Cerebellar nuclear complex (tissue), 1 donor: ENCODE measurements at regions not wholly inside any gene's neighbourhood (a gene's known extent, or its start where the extent isn't known, plus 50 kb on each side); places are given as distances from the start of the nearest gene placed in this dataset.
"Not testable (repeated sequence)": the region's sequence is repeated elsewhere in the genome, so short reads cannot be mapped to it uniquely, and the experiment has no call there.

Experiments used
- DNase-seq, 2 experiments: peaks; one replicate each; lab custom pipeline; 2025; lab: John Stamatoyannopoulos, UW

DNA sequence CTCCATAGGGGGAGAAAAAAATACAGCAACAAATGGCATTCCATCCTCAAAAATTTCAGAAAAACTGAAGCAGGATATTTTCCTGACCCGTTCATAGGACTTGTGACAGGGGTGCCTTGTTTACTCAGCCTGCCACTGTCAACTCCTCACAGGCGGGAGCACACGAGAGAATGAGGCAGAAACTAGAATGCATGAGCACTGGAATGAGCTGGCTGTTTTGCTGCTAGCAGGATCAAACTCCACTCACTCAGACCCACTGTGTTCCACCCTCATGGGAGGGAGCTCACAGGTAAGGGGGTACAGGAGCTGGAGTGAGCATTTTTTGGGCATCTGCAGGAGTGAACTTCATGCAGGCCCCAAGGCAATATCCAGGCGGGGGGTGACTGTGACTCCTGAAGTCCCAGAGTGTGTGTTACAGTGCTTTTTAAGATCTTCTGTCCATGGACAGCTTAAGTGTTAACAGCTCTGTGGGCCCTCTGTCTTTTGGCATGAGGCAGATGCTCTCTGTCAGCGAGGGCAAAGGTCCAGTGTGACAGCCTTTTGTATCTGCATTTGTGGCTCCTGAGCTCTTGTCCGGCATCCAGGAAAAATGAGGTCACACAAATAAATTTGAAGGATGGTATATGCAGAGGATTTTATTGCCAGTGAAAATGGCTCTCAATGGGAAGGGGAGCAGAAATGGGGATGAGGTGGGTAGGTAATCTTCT is 905.7 kb upstream of the TENM4 start:
- DNase-seq = no peak

DNA sequence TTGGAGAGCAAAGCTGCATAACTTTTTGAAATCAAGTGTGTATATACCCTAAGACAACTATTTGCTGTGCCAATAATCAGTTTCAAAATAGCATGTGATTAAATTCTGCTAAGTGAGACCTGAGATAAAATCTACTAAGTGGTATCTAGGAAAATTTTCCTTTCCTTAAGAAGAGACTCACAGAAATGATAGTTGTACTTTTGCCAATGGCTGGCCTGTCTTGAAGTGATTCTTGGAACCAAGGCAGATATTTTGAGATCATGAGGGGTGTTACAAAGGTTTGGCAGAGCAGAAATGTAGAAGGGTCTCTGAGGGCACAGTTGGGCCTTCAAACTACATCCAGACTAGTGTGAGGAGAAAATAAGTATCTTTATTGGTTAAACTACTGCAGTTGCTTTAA is 902.6 kb upstream of the TENM4 start:
- no peak for DNase-seq

DNA sequence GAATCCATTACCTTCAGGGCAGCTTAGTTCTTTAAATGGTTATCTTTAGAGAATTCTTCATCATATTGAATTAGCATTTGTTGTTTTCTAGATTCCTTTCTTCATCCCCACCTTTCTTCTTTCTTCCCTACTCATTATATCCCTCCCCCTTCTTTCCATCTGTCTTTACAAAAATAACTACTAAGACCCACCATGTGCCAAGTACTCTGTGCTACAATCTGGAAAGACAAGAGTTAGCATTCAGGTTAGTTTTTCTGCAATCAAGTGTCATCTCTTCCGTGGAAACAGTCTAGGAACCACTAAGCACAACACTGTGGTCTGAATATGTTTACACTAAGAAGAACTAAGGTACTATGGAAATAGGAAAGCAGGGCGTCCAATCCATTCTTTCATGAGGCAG is 897.4 kb upstream of the TENM4 start:
- no peak for DNase-seq

DNA sequence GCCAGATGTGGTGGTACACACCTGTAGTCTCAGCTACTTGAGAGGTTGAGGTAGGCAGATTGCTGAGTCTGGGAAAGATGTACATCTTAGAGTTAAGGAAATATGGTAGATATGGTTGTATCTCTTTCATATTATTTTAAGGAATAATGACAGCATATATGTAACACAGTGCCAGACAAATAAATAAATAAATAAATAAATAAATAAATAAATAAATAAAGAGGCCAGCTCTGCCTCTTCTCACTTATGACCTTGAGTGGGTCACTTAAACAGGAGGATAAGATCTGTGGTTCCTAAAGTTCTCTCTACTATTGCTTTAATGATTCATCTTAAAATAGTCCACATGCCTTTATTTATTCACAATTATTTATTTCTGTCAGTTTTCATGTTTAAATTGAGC is 890.9 kb upstream of the TENM4 start:
- DNase-seq = no peak

DNA sequence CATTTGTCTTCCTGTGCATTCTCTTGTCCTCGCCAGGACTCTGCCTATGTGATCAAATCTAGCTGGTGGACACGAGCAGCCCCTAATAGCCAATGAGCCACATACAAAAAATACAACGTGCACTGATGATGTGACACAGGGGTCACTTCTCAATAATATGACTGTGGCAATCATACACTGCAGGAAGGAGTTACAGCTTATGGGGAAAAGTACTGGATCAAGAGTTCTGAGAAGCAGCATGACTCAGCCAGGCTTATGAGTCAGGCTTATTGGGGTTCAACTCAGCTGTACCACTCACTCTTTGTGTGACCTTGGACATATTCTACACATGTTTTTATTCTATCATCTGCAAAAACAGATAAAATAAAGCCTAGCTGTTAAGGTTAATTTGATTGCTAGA is 889.4 kb upstream of the TENM4 start:
- no peak for DNase-seq

DNA sequence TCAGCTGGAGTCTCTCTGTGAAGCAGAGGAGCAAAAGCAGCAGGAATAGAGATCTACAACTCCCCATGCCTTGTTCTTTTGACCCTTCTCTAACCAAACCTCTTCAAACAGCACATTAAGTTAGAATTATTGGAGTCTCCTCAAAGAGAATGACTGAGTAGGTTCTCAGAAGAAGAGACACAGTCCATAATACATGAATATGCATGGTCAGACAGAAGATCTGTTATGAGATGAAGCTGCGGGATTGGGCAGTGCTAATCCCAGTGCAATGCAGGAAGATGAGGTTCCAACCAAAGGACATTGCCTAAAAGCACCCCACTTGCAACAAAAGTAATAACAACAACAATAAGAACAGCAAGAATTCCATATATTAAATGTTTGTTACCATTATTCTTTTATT is 887.9 kb upstream of the TENM4 start:
- DNase-seq = no peak

DNA sequence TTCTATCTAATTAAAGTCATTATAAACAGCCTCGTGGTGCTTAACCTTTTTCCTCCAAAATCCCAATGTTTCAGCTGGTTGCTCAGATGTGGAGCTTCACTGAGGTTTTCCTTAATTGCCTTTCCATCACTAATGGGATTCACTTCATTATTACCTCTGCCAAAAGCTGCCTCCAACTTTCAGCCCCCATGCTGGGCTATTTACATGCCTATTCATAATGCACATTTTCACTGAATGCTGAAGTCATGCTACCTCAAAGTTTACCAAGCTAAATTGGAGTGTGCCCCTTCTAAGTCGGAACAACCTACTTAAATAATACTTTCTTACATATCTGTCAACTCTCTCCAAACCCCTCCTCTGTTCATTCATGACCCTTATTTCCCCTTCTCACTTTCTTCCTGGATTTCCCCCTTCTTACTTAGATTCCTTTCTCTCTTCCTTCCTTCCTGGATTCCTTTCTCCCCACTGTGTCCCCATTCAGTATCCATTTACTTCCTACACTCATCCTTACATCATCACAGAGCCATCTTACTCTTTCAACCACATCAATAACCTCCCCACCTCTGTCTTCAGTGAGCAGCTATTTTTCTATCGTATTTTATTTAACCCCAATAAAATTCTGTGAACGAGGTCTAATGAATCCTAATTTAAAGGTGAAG is 887.3 kb upstream of the TENM4 start:
- no peak for DNase-seq

DNA sequence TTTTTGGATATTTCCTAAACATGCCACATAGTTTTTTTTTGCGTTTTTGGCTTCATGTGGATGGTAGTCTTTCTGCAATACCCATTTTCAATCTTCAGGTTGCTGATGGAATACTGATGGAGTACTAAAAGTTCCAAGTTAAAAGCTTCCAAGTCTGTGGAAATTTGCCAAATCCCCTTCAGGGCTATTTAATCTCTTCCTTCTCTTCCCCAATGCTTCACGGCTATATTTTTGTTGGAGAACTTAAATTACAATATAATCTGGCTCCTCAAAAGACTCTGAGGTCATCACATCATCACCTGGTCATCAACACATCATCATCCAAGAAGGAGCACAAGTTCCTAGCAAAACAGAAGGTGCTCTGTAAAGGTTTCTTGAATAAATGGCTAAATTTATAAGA is 881.0 kb upstream of the TENM4 start:
- DNase-seq = no peak

DNA sequence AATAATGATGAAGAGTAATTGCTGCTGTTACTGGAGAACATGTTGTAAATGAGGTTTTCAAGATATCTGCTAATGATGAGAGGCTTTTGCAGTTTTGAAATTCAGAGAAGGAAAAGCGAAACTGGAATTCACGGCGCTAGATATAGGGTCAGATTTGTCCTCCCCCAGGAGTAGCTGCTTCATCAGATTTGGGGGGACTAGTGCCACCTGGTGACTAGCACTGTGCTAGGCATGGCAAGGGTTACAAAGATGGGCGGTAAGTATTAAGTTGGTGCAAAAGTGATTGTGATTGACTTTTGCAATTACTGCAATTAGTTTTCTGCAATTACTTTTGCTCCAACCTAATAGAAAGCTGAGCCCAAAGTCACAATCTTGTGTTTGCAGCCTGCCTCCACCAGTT is 879.9 kb upstream of the TENM4 start:
- DNase-seq = no peak

DNA sequence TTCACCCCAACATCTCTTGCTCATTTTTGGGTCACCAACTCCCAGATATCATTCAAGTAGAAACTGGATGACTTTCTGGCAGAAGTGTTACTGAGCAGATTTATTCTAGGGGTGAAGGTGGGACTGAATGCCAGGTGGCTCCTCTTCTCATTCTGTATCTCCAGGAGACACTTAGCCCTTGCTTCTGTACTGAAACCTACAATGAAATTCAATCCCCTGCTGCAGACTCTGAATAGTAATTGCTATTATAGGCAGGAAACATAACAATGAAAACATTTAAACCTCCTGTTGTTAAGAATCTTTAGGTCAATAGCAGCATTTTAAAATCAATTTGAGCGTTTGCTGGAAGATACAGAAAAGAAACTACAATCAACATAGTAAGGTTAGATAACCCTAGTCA is 879.4 kb upstream of the TENM4 start:
- DNase-seq = no peak

DNA sequence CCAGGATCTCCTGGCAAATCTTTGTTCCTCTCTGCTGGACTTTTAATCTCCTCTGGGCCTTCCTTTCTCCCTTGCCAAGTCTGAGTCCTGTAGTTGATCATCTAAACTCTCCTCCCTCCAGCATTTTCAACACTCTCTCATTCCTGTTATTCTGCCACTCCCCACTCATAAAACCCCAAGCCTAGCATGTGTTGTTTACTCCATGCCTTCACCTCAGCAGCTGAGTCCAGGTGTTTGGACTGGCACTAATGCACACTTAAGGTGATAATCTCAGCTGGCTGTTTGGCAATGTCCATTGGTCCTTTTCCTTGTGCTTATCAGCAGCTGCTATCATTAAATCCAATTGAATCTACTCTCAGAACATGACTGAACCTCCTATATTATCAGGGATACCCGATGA is 876.8 kb upstream of the TENM4 start:
- no peak for DNase-seq

DNA sequence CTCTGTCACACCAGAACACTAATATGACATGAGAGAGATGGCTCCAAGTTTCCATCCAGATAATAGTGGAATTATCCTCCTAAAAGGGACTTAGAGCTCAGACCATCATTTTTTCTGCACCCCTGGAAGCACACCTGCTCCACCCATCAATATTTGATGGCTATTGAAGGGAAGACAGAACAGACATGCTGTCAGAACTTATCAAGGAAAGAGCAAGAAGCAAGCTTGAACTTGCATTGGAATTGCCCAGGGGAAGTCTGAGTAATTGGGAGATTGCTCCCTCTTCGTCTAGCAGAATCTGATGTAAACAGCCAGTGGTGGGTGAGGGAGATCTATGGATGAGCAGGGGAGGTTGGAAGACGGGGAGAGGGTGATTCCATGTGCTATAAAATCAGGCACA is 874.4 kb upstream of the TENM4 start:
- no peak for DNase-seq

DNA sequence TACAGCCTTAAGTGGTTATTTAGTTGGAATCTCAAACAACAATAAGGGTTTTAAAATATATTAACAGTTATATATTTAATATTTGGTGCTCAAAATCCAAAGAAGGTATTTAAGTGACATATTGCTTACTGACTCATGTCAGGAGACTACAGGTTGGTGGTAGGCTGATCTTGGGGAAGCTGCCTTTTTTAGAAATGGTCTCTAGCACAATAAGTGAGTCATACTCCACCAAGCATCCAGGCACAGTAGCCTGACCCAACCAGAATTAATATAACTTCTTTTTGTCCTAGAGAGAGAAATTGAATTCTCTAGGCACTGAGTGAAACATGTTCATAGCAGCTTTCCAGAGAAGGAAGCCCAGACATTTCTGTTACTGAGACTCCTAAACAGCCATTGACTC is 868.5 kb upstream of the TENM4 start:
- DNase-seq = no peak

DNA sequence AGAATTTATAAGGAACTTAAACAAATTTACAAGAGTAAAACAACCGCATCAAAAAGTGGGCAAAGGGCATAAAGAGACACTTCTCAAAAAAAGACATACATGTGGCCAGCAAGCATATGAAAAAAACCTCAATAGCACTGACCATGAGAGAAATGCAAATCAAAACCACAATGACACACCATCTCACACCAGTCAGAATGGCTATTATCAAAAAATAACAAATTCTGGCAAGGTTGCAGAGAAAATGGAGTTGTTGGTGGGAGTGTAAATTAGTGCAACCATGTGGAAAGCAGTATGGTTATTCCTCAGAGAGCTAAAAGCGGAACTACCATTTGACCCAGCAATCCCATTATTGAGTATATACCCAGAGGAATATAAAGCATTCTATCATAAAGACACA is 866.8 kb upstream of the TENM4 start:
- no peak for DNase-seq

DNA sequence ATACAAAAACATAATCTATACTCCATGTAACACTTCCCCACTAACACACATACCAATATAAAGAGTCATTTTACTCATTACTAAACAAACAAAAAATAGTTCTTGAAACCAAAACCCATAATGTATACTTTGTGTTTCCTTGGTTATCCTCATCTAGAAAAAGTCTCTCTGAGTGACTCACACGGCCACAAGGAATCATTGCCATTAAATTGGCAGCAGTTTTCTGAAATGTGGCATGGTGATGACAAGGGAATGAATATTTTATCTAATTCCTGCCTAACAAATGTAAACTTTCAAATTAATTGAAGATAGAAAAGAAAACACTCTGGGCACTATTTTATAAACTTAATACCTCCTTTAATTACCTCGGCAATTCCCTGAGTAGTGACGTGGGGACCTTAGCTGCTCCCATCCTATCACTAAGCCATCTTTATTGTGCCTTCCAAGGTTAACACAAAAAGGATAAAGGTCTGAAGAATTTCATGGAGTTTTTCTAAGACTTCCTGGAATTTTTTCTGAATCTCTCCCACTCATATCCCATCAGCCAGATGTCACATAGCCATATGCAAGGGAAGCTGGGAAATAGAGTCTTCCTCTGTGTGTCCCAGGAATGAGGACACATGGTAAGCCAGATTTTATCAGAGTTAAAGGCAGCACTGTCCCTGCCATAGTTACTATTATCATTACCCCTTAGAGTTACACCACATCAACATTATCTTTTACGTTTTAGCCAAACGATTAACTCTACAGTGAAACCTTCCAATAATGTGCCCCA is 857.2 kb upstream of the TENM4 start:
- DNase-seq = no peak

DNA sequence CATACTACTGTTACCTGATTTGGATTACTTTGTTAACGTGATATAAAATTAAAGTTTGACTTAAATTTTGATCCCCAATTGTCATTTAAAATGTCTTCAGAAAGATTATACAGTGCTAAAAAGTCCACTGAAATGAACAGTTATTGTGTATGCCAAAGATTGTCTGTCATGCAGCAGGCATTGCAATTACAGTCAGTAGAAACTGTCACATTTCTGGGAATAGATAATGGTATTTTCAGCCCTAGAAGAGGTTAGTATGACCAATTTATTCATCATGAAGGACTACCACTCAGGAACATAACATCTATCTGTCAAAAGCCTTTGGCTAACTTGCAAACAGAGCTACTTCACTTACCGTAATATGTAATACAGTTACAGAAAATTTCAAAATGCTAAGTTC is 852.5 kb upstream of the TENM4 start:
- DNase-seq = no peak

DNA sequence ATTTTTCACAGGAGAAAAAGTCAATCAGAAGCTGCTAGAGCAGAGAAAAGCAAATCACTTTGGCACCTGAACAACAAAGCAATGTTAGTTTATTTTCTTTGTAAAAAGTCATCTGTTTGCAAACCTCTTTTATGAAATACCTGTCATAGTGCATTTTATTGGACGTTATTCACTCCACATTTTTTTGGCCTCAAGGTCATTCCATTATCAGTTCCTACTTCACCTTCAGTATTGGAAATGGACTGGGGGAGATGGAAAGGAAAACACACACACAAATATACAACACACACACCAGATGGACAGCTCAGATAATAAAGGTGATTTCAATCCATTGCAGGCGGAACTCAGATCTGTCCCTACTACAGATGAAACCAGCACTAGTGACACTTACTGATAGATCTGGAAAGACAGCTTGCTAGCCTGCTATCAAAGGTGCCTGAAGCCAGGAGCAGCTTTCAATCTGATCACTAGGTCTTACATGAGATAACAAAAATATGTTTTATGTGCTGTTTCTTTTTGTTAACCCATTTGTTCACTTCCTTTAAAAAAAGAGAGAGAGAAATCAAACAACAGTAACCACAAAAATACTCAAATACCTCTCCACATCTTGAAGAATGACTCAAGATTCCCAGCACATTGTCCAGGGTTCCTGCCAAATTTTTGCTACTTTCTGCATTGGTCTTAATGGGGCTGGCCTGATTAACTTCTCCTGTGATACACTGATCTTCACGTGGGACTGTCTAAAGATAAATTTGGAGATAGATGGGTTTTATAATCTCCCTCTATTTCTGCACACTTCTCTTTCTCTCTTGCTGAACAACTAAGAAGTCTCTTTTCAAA is 844.3 kb upstream of the TENM4 start:
- no peak for DNase-seq

DNA sequence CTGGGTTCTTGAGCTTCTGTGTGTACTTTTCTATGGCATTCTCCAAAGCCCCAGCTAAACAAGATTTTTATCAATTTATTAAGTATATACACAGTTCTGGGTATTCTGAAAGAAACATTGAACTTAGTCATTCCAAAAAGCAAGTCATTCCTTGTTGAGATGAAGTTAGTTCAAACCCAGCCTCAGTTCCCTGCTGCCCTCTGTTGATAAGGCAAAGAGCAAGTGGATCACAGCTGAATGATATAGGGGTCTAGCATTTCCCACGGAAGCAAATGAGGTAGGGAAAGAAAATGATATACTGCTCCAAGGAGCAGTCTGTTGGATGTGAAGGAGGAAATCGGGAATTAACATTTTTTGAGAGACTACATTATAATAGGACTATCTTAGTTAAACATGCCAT is 841.8 kb upstream of the TENM4 start:
- DNase-seq = no peak

DNA sequence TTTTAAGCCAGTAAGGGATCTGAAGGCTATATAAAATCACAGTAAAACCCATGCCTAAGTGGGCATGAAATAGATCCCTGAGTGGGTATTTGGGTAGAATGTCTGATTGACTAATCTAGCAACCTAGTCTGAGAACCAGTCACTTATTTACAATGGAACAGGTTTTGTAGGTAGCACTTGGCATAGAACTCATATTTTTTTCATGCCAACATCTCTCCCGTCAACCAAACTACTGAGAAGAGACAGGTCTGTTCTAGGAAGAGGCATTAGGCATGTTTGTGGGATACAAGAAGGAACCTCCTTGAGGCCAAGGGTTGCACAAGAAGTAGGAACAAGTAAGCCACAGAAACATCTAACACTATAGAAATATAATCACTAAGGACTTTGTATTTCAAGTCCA is 840.4 kb upstream of the TENM4 start:
- no peak for DNase-seq

DNA sequence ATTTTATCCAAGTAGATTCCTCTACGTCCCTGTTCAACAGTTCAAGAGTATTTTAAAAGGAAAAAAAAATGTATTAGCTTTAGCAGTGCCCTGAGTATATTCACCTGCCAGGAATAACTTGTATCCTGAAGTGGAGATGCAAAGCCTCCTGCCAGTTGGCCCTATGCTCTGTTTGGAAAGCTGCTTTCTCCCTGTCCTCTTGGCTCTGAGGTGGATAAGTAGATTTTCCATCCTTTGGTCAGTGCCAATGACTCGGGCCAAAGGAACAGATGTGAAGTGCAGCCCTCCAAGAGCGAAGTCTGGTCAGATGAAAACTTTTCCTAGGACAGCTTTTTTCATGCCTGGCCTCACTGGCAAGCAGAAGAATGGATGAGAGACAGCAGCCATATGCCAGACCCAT is 839.9 kb upstream of the TENM4 start:
- no peak for DNase-seq

DNA sequence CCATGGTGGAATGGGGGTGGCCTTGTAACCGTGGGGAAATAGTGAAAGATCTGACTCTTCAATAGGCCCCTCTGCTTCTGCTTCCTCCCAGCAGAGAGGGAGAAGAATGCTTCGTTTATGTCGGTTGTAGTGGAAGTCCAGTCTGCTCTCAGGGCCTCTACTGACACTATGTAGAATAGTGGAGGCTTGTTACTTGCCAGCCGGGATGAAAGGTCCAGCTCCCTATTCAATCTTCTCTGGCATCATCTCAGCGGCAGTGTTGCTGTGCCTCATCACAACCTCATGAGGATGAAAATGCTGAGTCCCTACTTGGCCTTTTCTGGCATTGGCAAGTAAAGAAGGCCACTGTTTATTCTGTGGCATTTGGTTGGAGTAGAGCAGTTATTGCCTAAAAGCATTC is 820.9 kb upstream of the TENM4 start:
- no peak for DNase-seq

DNA sequence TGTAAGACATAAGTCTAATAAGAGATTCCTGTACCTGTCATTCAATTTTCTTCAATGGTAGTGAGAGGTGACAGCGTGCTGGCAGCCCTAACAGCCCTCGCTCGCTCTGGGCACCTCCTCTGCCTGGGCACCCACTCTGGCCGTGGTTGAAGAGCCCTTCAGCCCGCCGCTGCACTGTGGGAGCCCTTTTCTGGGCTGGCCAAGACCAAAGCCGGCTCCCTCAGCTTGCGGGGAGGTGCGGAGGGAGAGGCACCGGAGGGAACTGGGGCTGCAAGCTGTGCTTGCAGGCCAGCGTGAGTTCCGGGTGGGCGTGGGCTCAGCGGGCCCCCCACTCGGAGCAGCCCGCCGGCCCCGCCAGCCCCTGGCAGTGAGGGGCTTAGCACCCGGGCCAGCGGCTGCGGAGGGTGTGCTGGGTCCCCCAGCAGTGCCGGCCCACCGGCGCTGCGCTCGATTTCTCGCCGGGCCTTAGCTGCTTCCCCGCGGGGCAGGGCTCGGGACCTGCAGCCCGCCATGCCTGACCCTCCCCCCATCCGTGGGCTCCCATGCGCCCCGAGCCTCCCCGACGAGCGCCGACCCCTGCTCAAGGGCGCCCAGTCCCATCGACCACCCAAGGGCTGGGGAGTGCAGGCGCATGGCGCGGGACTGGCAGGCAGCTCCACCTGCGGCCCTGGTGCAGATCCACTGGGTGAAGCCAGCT is 816.6 kb upstream of the TENM4 start:
- DNase-seq = not testable (repeated sequence)
